ENCODE measurements at regions not wholly inside any gene's neighbourhood (a gene's known extent, or its start where the extent isn't known, plus 50 kb on each side); places are given as distances from the start of the nearest gene placed in this dataset.

DNA sequence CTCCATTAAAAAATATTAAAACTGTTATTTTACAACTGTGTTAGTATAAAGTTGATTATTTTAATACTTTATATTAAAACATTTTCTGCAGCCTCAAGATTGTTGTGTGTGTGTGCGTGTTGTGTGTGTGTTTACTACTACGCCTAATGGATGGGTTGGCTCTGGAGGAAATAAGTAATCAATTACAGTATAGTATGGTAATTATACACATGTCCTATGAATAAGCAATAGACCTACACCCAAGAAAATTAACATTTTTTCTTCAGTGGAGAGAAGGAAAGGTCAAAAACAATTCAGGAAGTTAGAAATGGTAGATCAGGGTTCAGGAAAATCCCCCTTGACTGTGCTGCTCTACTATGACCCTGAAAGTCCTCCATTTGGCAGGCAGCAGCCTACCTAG is 65.7 kb upstream of the DYRK2 start:
- no peak for TF ChIP-seq POLR2A (IDR thresholded peaks at IDR 0.05)
- no peak for TF ChIP-seq POLR2AphosphoS5 (IDR thresholded peaks at IDR 0.05)
- TF ChIP-seq, protein P1, sequence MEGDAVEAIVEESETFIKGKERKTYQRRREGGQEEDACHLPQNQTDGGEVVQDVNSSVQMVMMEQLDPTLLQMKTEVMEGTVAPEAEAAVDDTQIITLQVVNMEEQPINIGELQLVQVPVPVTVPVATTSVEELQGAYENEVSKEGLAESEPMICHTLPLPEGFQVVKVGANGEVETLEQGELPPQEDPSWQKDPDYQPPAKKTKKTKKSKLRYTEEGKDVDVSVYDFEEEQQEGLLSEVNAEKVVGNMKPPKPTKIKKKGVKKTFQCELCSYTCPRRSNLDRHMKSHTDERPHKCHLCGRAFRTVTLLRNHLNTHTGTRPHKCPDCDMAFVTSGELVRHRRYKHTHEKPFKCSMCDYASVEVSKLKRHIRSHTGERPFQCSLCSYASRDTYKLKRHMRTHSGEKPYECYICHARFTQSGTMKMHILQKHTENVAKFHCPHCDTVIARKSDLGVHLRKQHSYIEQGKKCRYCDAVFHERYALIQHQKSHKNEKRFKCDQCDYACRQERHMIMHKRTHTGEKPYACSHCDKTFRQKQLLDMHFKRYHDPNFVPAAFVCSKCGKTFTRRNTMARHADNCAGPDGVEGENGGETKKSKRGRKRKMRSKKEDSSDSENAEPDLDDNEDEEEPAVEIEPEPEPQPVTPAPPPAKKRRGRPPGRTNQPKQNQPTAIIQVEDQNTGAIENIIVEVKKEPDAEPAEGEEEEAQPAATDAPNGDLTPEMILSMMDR (IDR thresholded peaks at IDR 0.05): no peak

Measured in stomach (tissue), 4 donors.